HepG2 (cell line): ENCODE measurements at regions not wholly inside any gene's neighbourhood (a gene's known extent, or its start where the extent isn't known, plus 50 kb on each side); places are given as distances from the start of the nearest gene placed in this dataset.

ENCODE experiments used
- ATAC-seq: fragments of 200-7000 bp; cut with Tn5 transposase; 3 replicates; pipeline ENCODE4 v1.9.1; 2020; ENCODE audit warnings: mild to moderate bottlenecking, moderate library complexity
- BruUV-seq: library from RNA; stranded (reverse); fragments of 400-500 nt; replicated peaks from 2 replicates; lab custom pipeline; 2021; lab: Mats Ljungman, UMichigan
- CTCF ChIA-PET: fragments of 300-600 bp; formaldehyde crosslinking; extraction: SDS; loops from one replicate; lab custom pipeline; 2021; ENCODE audit warnings: low total read pairs, inconsistent platforms, low intra/inter-chr PET ratio; lab: Yijun Ruan, JAX
- POLR2A ChIA-PET: fragments of 350-600 bp; sonication (Branson Sonifier 250); formaldehyde crosslinking; loops from one replicate; lab custom pipeline; 2020; ENCODE audit warnings: antibody characterized with exemption, inconsistent platforms; lab: Yijun Ruan, JAX
- DNase-seq: peaks from one replicate; pipeline ENCODE4 v3.0.0-alpha.2; 2015; ENCODE audit warnings: low spot score
- FAIRE-seq: peaks from 3 replicates; lab custom pipeline; 2011; peaks lifted over from hg19 to GRCh38; lab: Jason Lieb, UNC
- H2AFZ ChIP-seq: one replicate; pipeline ENCODE4 v1.6.1; 2011; ENCODE audit warnings: low read length, inconsistent platforms
- H3K27ac ChIP-seq: fragments of 300-600 bp; 3 replicates; pipeline ENCODE4 v1.8.0; 2011; ENCODE audit warnings: mixed run types, mild to moderate bottlenecking, mixed read lengths, low read length, inconsistent platforms; ENCODE audit not compliant: insufficient read depth; ENCODE audit errors: extremely low read length
- H3K27me3 ChIP-seq, 2 experiments: fragments of 200-600 bp in 1 of 2; 2 replicates in 1 of 2; 3 replicates in 1 of 2; pipeline versions ENCODE4 v1.6.0 to v1.8.0; 2011; ENCODE audit warnings: low read length in 2 of 2, mild to moderate bottlenecking in 2 of 2, moderate library complexity in 2 of 2, inconsistent platforms in 1 of 2; ENCODE audit not compliant: insufficient read depth in 2 of 2, control insufficient read depth in 1 of 2
- H3K36me3 ChIP-seq, 2 experiments: fragments of 200-600 bp in 1 of 2; replicated peaks in 1 of 2; 2 replicates in 1 of 2; 3 replicates in 1 of 2; pipeline versions ENCODE4 v1.5.1 to v1.8.0; 2011; ENCODE audit warnings: low read length in 2 of 2, inconsistent platforms in 1 of 2; ENCODE audit not compliant: insufficient read depth in 2 of 2, control insufficient read depth in 1 of 2
- H3K4me1 ChIP-seq: 2 replicates; pipeline ENCODE4 v1.5.1; 2012; ENCODE audit warnings: low read length, inconsistent platforms; ENCODE audit not compliant: insufficient read depth
- H3K4me2 ChIP-seq: 2 replicates; pipeline ENCODE4 v1.6.0; 2011; ENCODE audit warnings: low read depth, low read length, inconsistent platforms
- H3K4me3 ChIP-seq, 3 experiments: fragments of 200-600 bp in 1 of 3; sonication (generic), shearing (Covaris generic) in 1 of 3; replicated peaks in 1 of 3; 2 replicates each; pipeline ENCODE4 v1.5.1; 2011 to 2016; ENCODE audit warnings: low read length in 3 of 3, inconsistent platforms in 2 of 3, low read depth in 2 of 3, mild to moderate bottlenecking in 2 of 3, control low read depth in 1 of 3, mixed read lengths in 1 of 3; ENCODE audit not compliant: insufficient read depth in 1 of 3
- H3K79me2 ChIP-seq: one replicate; pipeline ENCODE4 v1.6.1; 2011; ENCODE audit warnings: low read length, inconsistent platforms; ENCODE audit not compliant: insufficient read depth
- H3K9ac ChIP-seq: 2 replicates; pipeline ENCODE4 v1.6.0; 2011; ENCODE audit warnings: mild to moderate bottlenecking, low read depth, low read length, inconsistent platforms; ENCODE audit not compliant: insufficient read depth
- H3K9me3 ChIP-seq: 2 replicates; pipeline ENCODE4 v1.5.1; 2012; ENCODE audit warnings: mild to moderate bottlenecking, low read length
- H4K20me1 ChIP-seq: 2 replicates; pipeline ENCODE4 v1.6.0; 2011; ENCODE audit warnings: inconsistent platforms, mild to moderate bottlenecking, low read length, moderate library complexity; ENCODE audit not compliant: insufficient read depth
- ATF7 ChIP-seq, 2 experiments: fragments of 450-650 bp in 1 of 2; sonication (generic) in 1 of 2; formaldehyde crosslinking in 1 of 2; IDR thresholded peaks; 2 replicates each; pipeline versions ENCODE4 v1.4.0 to v1.6.1; 2016 to 2020; ENCODE audit warnings: antibody characterized with exemption in 1 of 2, mild to moderate bottlenecking in 1 of 2, missing genetic modification reagents in 1 of 2
- DZIP1 ChIP-seq: sonication (generic); formaldehyde crosslinking; IDR thresholded peaks from 2 replicates; pipeline ENCODE4 v1.5.0; 2020; ENCODE audit warnings: mild to moderate bottlenecking, missing genetic modification reagents
- ELF3 ChIP-seq: IDR thresholded peaks from 2 replicates; pipeline ENCODE4 v1.6.1; 2016; ENCODE audit warnings: missing genetic modification reagents, missing compliant biosample characterization
- TFAP4 ChIP-seq: sonication (generic); IDR thresholded peaks from 2 replicates; pipeline ENCODE4 v1.6.1; 2016; ENCODE audit warnings: low read depth, borderline replicate concordance
- TP53 ChIP-seq: sonication (generic); formaldehyde crosslinking; conservative IDR thresholded peaks from 2 replicates; pipeline ENCODE4 v1.4.0; 2020; ENCODE audit warnings: missing genetic modification reagents
- TSC22D2 ChIP-seq: sonication (generic); formaldehyde crosslinking; IDR thresholded peaks from 2 replicates; pipeline ENCODE4 v1.5.1; 2020; ENCODE audit warnings: missing genetic modification reagents, mild to moderate bottlenecking, borderline replicate concordance
- ZBTB3 ChIP-seq: sonication (generic); formaldehyde crosslinking; IDR thresholded peaks from 2 replicates; pipeline ENCODE4 v1.4.0; 2020; ENCODE audit warnings: low read depth, mild to moderate bottlenecking, moderate library complexity, missing genetic modification reagents, borderline replicate concordance
- ZMAT3 ChIP-seq: sonication (generic); formaldehyde crosslinking; conservative IDR thresholded peaks from 2 replicates; pipeline ENCODE4 v1.7.0; 2021; ENCODE audit warnings: missing genetic modification reagents
- ZNF232 ChIP-seq: sonication (generic); formaldehyde crosslinking; IDR thresholded peaks from 2 replicates; pipeline ENCODE4 v1.4.0; 2020; ENCODE audit warnings: missing genetic modification reagents, borderline replicate concordance
- ZNF382 ChIP-seq: sonication (generic); formaldehyde crosslinking; IDR thresholded peaks from 2 replicates; pipeline ENCODE4 v1.5.0; 2020; ENCODE audit warnings: missing genetic modification reagents, mild to moderate bottlenecking, borderline replicate concordance
- ZNF574 ChIP-seq: sonication (generic); formaldehyde crosslinking; IDR thresholded peaks from 2 replicates; pipeline ENCODE4 v1.4.0; 2020; ENCODE audit warnings: missing genetic modification reagents
- ZNF780A ChIP-seq: sonication (generic); formaldehyde crosslinking; IDR thresholded peaks from 2 replicates; pipeline ENCODE4 v1.8.0; 2022; ENCODE audit warnings: mild to moderate bottlenecking, missing genetic modification reagents, moderate library complexity
- WGBS: methylation state at CpG from one replicate; pipeline ENCODE4 v1.1.6; 2017; ENCODE audit warnings: low lambda C conversion rate; 5-methylcytosine and 5-hydroxymethylcytosine counted together
- in situ Hi-C: cut with HindIII; loops from 2 replicates; pipeline ENCODE4 v1.10.0; 2017; ENCODE audit warnings: low pct_unique_long_range_greater_than_20kb; ENCODE audit not compliant: extremely low pct_ligation_motif_present
- intact Hi-C: fragments of 100-400 bp; cut with micrococcal nuclease; formaldehyde crosslinking; loops from one replicate; pipeline ENCODE4 v1.10.0; 2022; ENCODE audit not compliant: unreplicated experiment

DNA sequence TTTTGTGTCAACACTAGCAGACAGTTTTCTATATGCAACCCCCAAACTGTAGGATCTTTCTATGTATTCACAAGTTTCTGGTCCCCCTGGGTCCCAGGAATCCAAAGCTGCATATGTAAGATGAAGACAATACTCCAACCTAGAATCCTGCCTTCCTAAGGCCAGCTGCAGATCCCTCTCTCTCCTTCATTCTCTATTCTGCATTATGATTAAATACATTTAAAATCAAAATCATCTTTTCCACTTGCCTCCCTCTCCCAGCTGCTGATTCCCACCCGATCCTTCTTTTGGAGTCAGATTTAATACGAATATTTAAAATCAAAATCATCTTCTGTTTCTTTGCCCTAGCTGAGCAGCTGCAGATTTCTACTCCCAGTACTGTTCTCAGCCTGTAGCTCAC is 783.0 kb upstream of the ZEB2 start:
- in situ Hi-C loops (no loop called here), intact Hi-C loops (no loop called here)
- 1% methylated on average over 2 of the region's 2 CpGs for WGBS
- Histone ChIP-seq H3K9ac (no peak overlapping the region), H4K20me1 (no peaks in the 10 kb centered on the region), H3K4me2 (no peak overlapping the region), H3K79me2 (no peaks in the 10 kb centered on the region), H2AFZ (no peak overlapping the region), H3K9me3 (no peaks in the 10 kb centered on the region), H3K36me3 (no peaks in the 10 kb centered on the region), H3K4me3 (no peak overlapping the region), H3K27me3 (no peaks in the 10 kb centered on the region), H3K4me1 (no peaks in the 10 kb centered on the region), H3K27ac (no peak overlapping the region)
- FAIRE-seq (no peak), DNase-seq (no peak), ATAC-seq (no peak)
- POLR2A ChIA-PET, result no interaction called here
- no TSS peak for BruUV-seq
- CTCF ChIA-PET, result no interaction called here
- no peak for TF ChIP-seq TSC22D2 (CRISPR knock-in tag)
- TF ChIP-seq ZNF382 (CRISPR knock-in tag), result no peak
- no peak for TF ChIP-seq TP53
- TF ChIP-seq ZBTB3 (CRISPR knock-in tag), result no peak
- TF ChIP-seq DZIP1 (CRISPR knock-in tag), result no peak

DNA sequence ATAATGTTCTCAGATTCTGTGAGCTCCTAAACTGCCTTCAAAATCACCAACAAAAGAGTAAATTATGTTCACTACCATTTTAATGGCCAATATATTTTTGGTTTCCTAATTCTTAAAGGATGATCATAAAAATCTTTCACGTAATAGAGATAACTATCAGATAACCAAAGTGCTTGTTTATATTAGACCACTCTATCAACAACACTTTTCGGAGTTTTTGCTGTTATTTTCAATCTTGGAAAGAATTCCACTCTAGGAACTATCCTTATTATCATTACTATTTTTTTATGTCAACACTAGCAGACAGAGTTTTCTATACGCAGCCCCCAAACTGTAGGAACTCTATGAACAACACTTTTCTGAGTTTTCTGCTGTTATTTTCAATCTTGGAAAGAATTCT is 782.5 kb upstream of the ZEB2 start:
- Histone ChIP-seq H3K9ac (no peak overlapping the region), H4K20me1 (no peaks in the 10 kb centered on the region), H3K27me3 (no peaks in the 10 kb centered on the region), H3K4me3 (no peak overlapping the region), H3K4me1 (no peaks in the 10 kb centered on the region), H3K9me3 (no peaks in the 10 kb centered on the region), H3K36me3 (no peaks in the 10 kb centered on the region), H3K79me2 (no peaks in the 10 kb centered on the region), H3K4me2 (no peak overlapping the region), H3K27ac (no peak overlapping the region), H2AFZ (no peak overlapping the region)
- intact Hi-C loops, result no loop called here
- 14% methylated on average over 3 of the region's 3 CpGs for WGBS
- no peak for FAIRE-seq
- BruUV-seq, result no TSS peak
- ChIA-PET POLR2A (no interaction called here), CTCF (no interaction called here)
- no peak for ATAC-seq
- in situ Hi-C loops, result no loop called here
- no peak for DNase-seq
- TF ChIP-seq ZNF780A (CRISPR knock-in tag) (no peak), ZMAT3 (no peak), TFAP4 (no peak), ZNF232 (CRISPR knock-in tag) (no peak), ZNF574 (no peak), ELF3 (no peak), ATF7 (IDR thresholded peaks at IDR 0.05) (no peak), ATF7 (CRISPR knock-in tag; IDR thresholded peaks at IDR 0.05) (no peak)
